Thoracic aorta (tissue), 2 donors: ENCODE measurements at regions not wholly inside any gene's neighbourhood (a gene's known extent, or its start where the extent isn't known, plus 50 kb on each side); places are given as distances from the start of the nearest gene placed in this dataset.

Experiments used
- ATAC-seq: fragments of 150-250 bp; one replicate; pipeline ENCODE4 v1.8.0; 2017; ENCODE audit warnings: low read depth; ENCODE audit not compliant: insufficient number of reproducible peaks, low FRiP score
- DNase-seq: peaks from one replicate; pipeline ENCODE4 v3.0.0-alpha.2; 2020; ENCODE audit warnings: low spot score
- H3K27ac ChIP-seq, 2 donors: fragments of 200-600 bp; sonication (generic); 1 replicate in 1 of 2; 2 replicates in 1 of 2; pipeline ENCODE4 v1.5.1; 2016; ENCODE audit warnings: mild to moderate bottlenecking in 2 of 2, moderate library complexity in 2 of 2
- H3K27me3 ChIP-seq: fragments of 200-600 bp; sonication (generic); replicated peaks from 2 replicates; pipeline ENCODE4 v1.6.0; 2016; ENCODE audit warnings: mild to moderate bottlenecking; ENCODE audit not compliant: insufficient read depth
- H3K36me3 ChIP-seq: fragments of 200-600 bp; sonication (generic); one replicate; pipeline ENCODE4 v1.5.1; 2016
- H3K4me1 ChIP-seq, 2 donors: fragments of 200-600 bp; sonication (generic); 1 replicate in 1 of 2; 2 replicates in 1 of 2; pipeline versions ENCODE4 v1.5.1 to v1.6.0; 2016; ENCODE audit warnings: low read depth in 2 of 2, mild to moderate bottlenecking in 1 of 2; ENCODE audit not compliant: control insufficient read depth in 1 of 2
- H3K4me3 ChIP-seq: fragments of 200-600 bp; sonication (generic); 2 replicates; pipeline ENCODE4 v1.5.1; 2016; ENCODE audit warnings: mild to moderate bottlenecking
- H3K9me3 ChIP-seq: fragments of 200-600 bp; sonication (generic); 2 replicates; pipeline ENCODE4 v1.5.1; 2016
- CTCF ChIP-seq: fragments of 200-600 bp; sonication (generic); IDR thresholded peaks from one replicate; pipeline ENCODE4 v1.5.1; 2019; ENCODE audit warnings: antibody characterized with exemption

GRCh38 chr3:18650731-18651130 is 225.6 kb upstream of the SATB1 start:
- Histone ChIP-seq H3K4me1 (no peaks in the 10 kb centered on the region), H3K27me3 (no peaks in the 10 kb centered on the region), H3K4me3 (no peak overlapping the region), H3K9me3 (no peaks in the 10 kb centered on the region), H3K27ac (no peak overlapping the region), H3K36me3 (no peaks in the 10 kb centered on the region)
- TF ChIP-seq CTCF = no peak
- DNase-seq (no peak), ATAC-seq (no peak)

- Histone ChIP-seq H3K27me3 (no peaks in the 10 kb centered on the region), H3K36me3 (no peaks in the 10 kb centered on the region), H3K27ac (no peak overlapping the region), H3K9me3 (no peaks in the 10 kb centered on the region), H3K4me1 (no peaks in the 10 kb centered on the region), H3K4me3 (no peak overlapping the region)
- ATAC-seq (no peak), DNase-seq (no peak)
- no peak for TF ChIP-seq CTCF
Measured at GRCh38 chr3:18649666-18650363, 224.7 kb upstream of the SATB1 start.

- ATAC-seq = no peak
- no peaks in the 10 kb centered on the region for H3K4me1 ChIP-seq
Measured at GRCh38 chr3:18648868-18649462, 223.8 kb upstream of the SATB1 start.

GRCh38 chr3:18648159-18648558 is 223.0 kb upstream of the SATB1 start:
- ATAC-seq = no peak

More at GRCh38 chr3:18648868-18649462, 223.8 kb upstream of the SATB1 start:
- no peaks in the 10 kb centered on the region for H3K27me3 ChIP-seq
- no peaks in the 10 kb centered on the region for H3K9me3 ChIP-seq
- TF ChIP-seq CTCF = no peak
- no peak overlapping the region for H3K4me3 ChIP-seq
- no peak for DNase-seq
- no peaks in the 10 kb centered on the region for H3K36me3 ChIP-seq
- H3K27ac ChIP-seq = no peak overlapping the region

GRCh38 chr3:18645619-18646018 is 220.5 kb upstream of the SATB1 start:
- DNase-seq (no peak), ATAC-seq (no peak)
- Histone ChIP-seq H3K27me3 (no peaks in the 10 kb centered on the region), H3K27ac (no peak overlapping the region), H3K4me3 (no peak overlapping the region), H3K36me3 (no peaks in the 10 kb centered on the region), H3K9me3 (no peaks in the 10 kb centered on the region), H3K4me1 (no peaks in the 10 kb centered on the region)
- no peak for TF ChIP-seq CTCF

More at GRCh38 chr3:18648159-18648558, 223.0 kb upstream of the SATB1 start:
- Histone ChIP-seq H3K4me3 (no peak overlapping the region), H3K9me3 (no peaks in the 10 kb centered on the region), H3K27ac (no peak overlapping the region), H3K4me1 (no peaks in the 10 kb centered on the region), H3K36me3 (no peaks in the 10 kb centered on the region), H3K27me3 (no peaks in the 10 kb centered on the region)
- no peak for DNase-seq
- no peak for TF ChIP-seq CTCF
